ENCODE measurements at regions not wholly inside any gene's neighbourhood (a gene's known extent, or its start where the extent isn't known, plus 50 kb on each side); places are given as distances from the start of the nearest gene placed in this dataset.

GRCh38 chr5:165808335-165808734 lies 2302.9 kb downstream of the MAT2B start:
- TF ChIP-seq CTCF (IDR thresholded peaks at IDR 0.05) (no peak), POLR2A (IDR thresholded peaks at IDR 0.05) (no peak)

Data from thyroid gland (tissue), 4 donors.